ENCODE measurements at regions not wholly inside any gene's neighbourhood (a gene's known extent, or its start where the extent isn't known, plus 50 kb on each side); places are given as distances from the start of the nearest gene placed in this dataset.

DNA sequence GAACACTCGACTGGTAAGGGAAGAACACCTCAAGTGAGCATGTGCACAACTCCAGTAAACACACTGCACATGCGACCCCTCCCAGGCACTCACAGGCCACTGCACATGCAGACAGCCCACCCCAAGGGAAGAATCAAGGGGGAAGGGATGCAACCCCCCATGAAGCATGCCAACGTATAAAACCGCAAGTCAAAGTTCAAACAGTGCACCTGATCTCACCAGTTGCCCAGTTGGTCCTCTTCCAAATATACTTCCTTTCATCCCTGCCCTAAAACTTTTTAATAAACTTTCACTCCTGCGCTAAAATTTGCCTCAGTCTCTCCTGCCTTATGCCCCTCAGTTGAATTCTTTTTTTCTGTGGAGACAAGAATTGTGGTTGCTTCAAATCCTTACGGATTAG is 51.0 kb upstream of the TOM1L1 start:
- TF ChIP-seq, protein P1, sequence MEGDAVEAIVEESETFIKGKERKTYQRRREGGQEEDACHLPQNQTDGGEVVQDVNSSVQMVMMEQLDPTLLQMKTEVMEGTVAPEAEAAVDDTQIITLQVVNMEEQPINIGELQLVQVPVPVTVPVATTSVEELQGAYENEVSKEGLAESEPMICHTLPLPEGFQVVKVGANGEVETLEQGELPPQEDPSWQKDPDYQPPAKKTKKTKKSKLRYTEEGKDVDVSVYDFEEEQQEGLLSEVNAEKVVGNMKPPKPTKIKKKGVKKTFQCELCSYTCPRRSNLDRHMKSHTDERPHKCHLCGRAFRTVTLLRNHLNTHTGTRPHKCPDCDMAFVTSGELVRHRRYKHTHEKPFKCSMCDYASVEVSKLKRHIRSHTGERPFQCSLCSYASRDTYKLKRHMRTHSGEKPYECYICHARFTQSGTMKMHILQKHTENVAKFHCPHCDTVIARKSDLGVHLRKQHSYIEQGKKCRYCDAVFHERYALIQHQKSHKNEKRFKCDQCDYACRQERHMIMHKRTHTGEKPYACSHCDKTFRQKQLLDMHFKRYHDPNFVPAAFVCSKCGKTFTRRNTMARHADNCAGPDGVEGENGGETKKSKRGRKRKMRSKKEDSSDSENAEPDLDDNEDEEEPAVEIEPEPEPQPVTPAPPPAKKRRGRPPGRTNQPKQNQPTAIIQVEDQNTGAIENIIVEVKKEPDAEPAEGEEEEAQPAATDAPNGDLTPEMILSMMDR (conservative IDR thresholded peaks at IDR 0.05), result no peak
- H3K9me3 Mint-ChIP-seq, result no peaks in the 10 kb centered on the region

More for the DNA sequence above, 51.0 kb upstream of the TOM1L1 start:
- no peaks in the 10 kb centered on the region for H3K27me3 Mint-ChIP-seq (ENCODE audit: insufficient read depth)
- Histone ChIP-seq H3K9ac (ENCODE audit: extremely low read depth, low read length, poor library complexity, severe bottlenecking) (no peak overlapping the region), H3K36me3 (ENCODE audit: control insufficient read depth, insufficient read depth, low read length) (no peaks in the 10 kb centered on the region), H3K9me3 (ENCODE audit: control insufficient read depth, low read length) (no peaks in the 10 kb centered on the region), H3K27me3 (ENCODE audit: control insufficient read depth, insufficient read depth, low read length, poor library complexity, severe bottlenecking) (no peaks in the 10 kb centered on the region), H3K4me1 (ENCODE audit: control insufficient read depth, insufficient read depth, low read length) (no peaks in the 10 kb centered on the region), H3K27ac (ENCODE audit: low read depth, low read length) (no peak overlapping the region), H3K4me3 (ENCODE audit: low read length) (no peak overlapping the region)
- H3K27ac Mint-ChIP-seq, result no peak overlapping the region
- no peak overlapping the region for H3K4me3 Mint-ChIP-seq
- no peak for DNase-seq
- peaks cover 7% of the 10 kb centered on the region for H3K4me1 Mint-ChIP-seq
- WGBS, 2 experiments (ENCODE audit: insufficient coverage in 1 of 2, insufficient read length in 1 of 2), result 89 to 100% methylated on average over 1 to 6 of the region's 6 CpGs
- no peaks in the 10 kb centered on the region for H3K36me3 Mint-ChIP-seq (ENCODE audit: low read depth)

All from endodermal cell (in vitro differentiated cells).